Iris pigment epithelial cell (primary cell): ENCODE measurements at regions not wholly inside any gene's neighbourhood (a gene's known extent, or its start where the extent isn't known, plus 50 kb on each side); places are given as distances from the start of the nearest gene placed in this dataset.
A peak's percentile ranks its signal among the peaks of the same experiment; 100 is the strongest.

Experiments
- DNase-seq: peaks from one replicate; pipeline ENCODE4 v3.0.0-alpha.2; 2011; ENCODE audit warnings: low read depth

- no peak for DNase-seq
These were observed 416.2 kb downstream of the IRS1 start for GRCh38 chr2:226383461-226383860.

GRCh38 chr2:226380679-226381078 lies 418.9 kb downstream of the IRS1 start:
- DNase-seq: no peak

- peak; percentile 74 for DNase-seq
These were observed 420.6 kb downstream of the IRS1 start for GRCh38 chr2:226378753-226379705.

- DNase-seq: peak; percentile 62
These were observed 423.0 kb downstream of the IRS1 start for GRCh38 chr2:226376516-226377180.

- DNase-seq: no peak
These were observed 432.7 kb downstream of the IRS1 start for GRCh38 chr2:226366920-226367319.

GRCh38 chr2:226364217-226364616 lies 435.4 kb downstream of the IRS1 start:
- DNase-seq: no peak

- DNase-seq: peak; percentile 63
These were observed 436.6 kb downstream of the IRS1 start for GRCh38 chr2:226362980-226363379.

- no peak for DNase-seq
These were observed 439.0 kb downstream of the IRS1 start for GRCh38 chr2:226360658-226361057.

GRCh38 chr2:226358688-226359087 lies 440.9 kb downstream of the IRS1 start:
- no peak for DNase-seq

GRCh38 chr2:226357816-226358215 lies 441.8 kb downstream of the IRS1 start:
- no peak for DNase-seq

- DNase-seq: no peak
These were observed 444.0 kb downstream of the IRS1 start for GRCh38 chr2:226355600-226355999.

GRCh38 chr2:226354434-226354833 lies 445.2 kb downstream of the IRS1 start:
- DNase-seq: peak; percentile 41

- no peak for DNase-seq
These were observed 446.6 kb downstream of the IRS1 start for GRCh38 chr2:226352941-226353560.

- DNase-seq: no peak
These were observed 447.9 kb downstream of the IRS1 start for GRCh38 chr2:226351711-226352110.

- no peak for DNase-seq
These were observed 460.0 kb downstream of the IRS1 start for GRCh38 chr2:226339616-226340015.

GRCh38 chr2:226338825-226339224 lies 460.8 kb downstream of the IRS1 start:
- no peak for DNase-seq

GRCh38 chr2:226337941-226338600 lies 461.5 kb downstream of the IRS1 start:
- DNase-seq: no peak

- DNase-seq: no peak
These were observed 463.3 kb downstream of the IRS1 start for GRCh38 chr2:226336283-226336682.

GRCh38 chr2:226334981-226335720 lies 464.5 kb downstream of the IRS1 start:
- peak; percentile 25 for DNase-seq

GRCh38 chr2:226333388-226333787 lies 466.2 kb downstream of the IRS1 start:
- DNase-seq: no peak

GRCh38 chr2:226330206-226330605 lies 469.4 kb downstream of the IRS1 start:
- no peak for DNase-seq

- DNase-seq: no peak
These were observed 470.4 kb downstream of the IRS1 start for GRCh38 chr2:226329180-226329579.
